ENCODE measurements at regions not wholly inside any gene's neighbourhood (a gene's known extent, or its start where the extent isn't known, plus 50 kb on each side); places are given as distances from the start of the nearest gene placed in this dataset.

GRCh38 chr15:61687124-61687523 lies 373.1 kb downstream of the VPS13C start:
- no peak for TF ChIP-seq CTCF (IDR thresholded peaks at IDR 0.05; ENCODE audit: poor library complexity, severe bottlenecking)
- TF ChIP-seq EZH2 (IDR thresholded peaks at IDR 0.05; ENCODE audit: borderline replicate concordance, insufficient read depth, low read length, poor library complexity, severe bottlenecking): no peak

All from neural cell (in vitro differentiated cells).